Lung (tissue), 11 donors: ENCODE measurements at regions not wholly inside any gene's neighbourhood (a gene's known extent, or its start where the extent isn't known, plus 50 kb on each side); places are given as distances from the start of the nearest gene placed in this dataset.

ENCODE experiments used
- ATAC-seq: fragments of 200-7000 bp; cut with Tn5 transposase; one replicate; pipeline ENCODE4 v1.9.1; 2020; ENCODE audit warnings: moderate number of reproducible peaks; ENCODE audit not compliant: insufficient read depth, low FRiP score
- DNase-seq, 3 donors: peaks; one replicate each; pipeline ENCODE4 v3.0.0-alpha.2; 2013 to 2017
- H3K27ac ChIP-seq, 2 donors: one replicate each; pipeline ENCODE4 v1.5.1; 2013; ENCODE audit warnings: mild to moderate bottlenecking in 2 of 2, moderate library complexity in 2 of 2, control low read depth in 1 of 2, inconsistent platforms in 1 of 2, low read depth in 1 of 2, low read length in 1 of 2
- H3K27me3 ChIP-seq, 3 donors: one replicate each; pipeline ENCODE4 v1.5.1; 2013; ENCODE audit warnings: low read length in 2 of 3; ENCODE audit not compliant: control insufficient read depth in 3 of 3, insufficient read depth in 3 of 3
- H3K36me3 ChIP-seq, 4 donors: one replicate each; pipeline ENCODE4 v1.5.1; 2013; ENCODE audit warnings: low read length in 4 of 4, mild to moderate bottlenecking in 1 of 4, moderate library complexity in 1 of 4; ENCODE audit not compliant: control insufficient read depth in 4 of 4, insufficient read depth in 4 of 4
- H3K4me1 ChIP-seq, 5 donors: one replicate each; pipeline ENCODE4 v1.5.1; 2013; ENCODE audit warnings: low read length in 5 of 5, mild to moderate bottlenecking in 2 of 5, moderate library complexity in 1 of 5; ENCODE audit not compliant: control insufficient read depth in 5 of 5, insufficient read depth in 5 of 5
- H3K4me3 ChIP-seq: one replicate; pipeline ENCODE4 v1.5.1; 2013; ENCODE audit warnings: mild to moderate bottlenecking, control low read depth, moderate library complexity
- H3K9ac ChIP-seq, 2 donors: one replicate each; pipeline ENCODE4 v1.5.1; 2013; ENCODE audit warnings: low read length in 2 of 2, control low read depth in 1 of 2; ENCODE audit not compliant: insufficient read depth in 1 of 2
- H3K9me3 ChIP-seq, 4 donors: one replicate each; pipeline ENCODE4 v1.5.1; 2013; ENCODE audit warnings: low read length in 3 of 4, mild to moderate bottlenecking in 1 of 4, moderate library complexity in 1 of 4; ENCODE audit not compliant: control insufficient read depth in 4 of 4, insufficient read depth in 3 of 4
- WGBS, 2 donors: extraction: QIAGEN DNeasy Blood & Tissue Kit; methylation state at CpG; one replicate each; pipeline ENCODE4 v1.1.7; 2013; 5-methylcytosine and 5-hydroxymethylcytosine counted together
- TF ChIP-seq, protein P1 (sequence below): IDR thresholded peaks from 2 replicates; pipeline ENCODE4 v1.5.1; 2012; ENCODE audit warnings: mild to moderate bottlenecking; ENCODE audit errors: control extremely low read depth, extremely low read depth
- donor health status: control.
- donor health status: control.
- donor health status: Bipolar disorder and iron deficiency.
- donor health status: healthy.
- donor health status: DM: yes; HTN: yes; CAD: no.

DNA sequence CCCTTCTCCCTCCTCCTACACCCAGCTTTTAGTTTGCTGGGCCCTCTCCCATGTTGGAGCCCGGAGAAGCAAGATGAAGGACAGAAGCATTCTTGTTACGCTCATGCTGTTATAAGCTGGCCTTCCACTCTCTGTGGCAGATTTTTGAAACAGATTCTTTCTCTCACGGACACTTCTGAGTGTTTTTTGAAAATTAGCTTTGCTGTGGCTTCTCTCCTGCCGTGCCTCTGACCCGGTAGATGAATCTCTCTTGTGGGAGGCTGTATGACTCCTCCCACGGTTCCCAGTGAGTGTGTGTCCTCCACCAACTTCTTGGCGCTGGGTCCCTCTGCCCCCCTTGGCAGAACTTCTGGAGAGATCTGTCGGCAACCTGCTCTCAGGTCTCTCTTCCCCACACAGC, 269.3 kb upstream of the MYT1L start:
- no peak overlapping the region for H3K27ac ChIP-seq
- ATAC-seq (no peak), DNase-seq (peak; percentile 38 to 84 (median 81))
- WGBS, 2 donors: 49 to 73% methylated on average over 8 of the region's 8 CpGs
- no peaks in the 10 kb centered on the region for H3K27me3 ChIP-seq
- H3K36me3 ChIP-seq: no peaks in the 10 kb centered on the region
- H3K4me1 ChIP-seq: peaks cover 0 to 12% (median 8%) of the 10 kb centered on the region in 5 donors
- peak overlapping the region; percentile 9 to 54 for H3K9ac ChIP-seq
- TF ChIP-seq, protein P1, sequence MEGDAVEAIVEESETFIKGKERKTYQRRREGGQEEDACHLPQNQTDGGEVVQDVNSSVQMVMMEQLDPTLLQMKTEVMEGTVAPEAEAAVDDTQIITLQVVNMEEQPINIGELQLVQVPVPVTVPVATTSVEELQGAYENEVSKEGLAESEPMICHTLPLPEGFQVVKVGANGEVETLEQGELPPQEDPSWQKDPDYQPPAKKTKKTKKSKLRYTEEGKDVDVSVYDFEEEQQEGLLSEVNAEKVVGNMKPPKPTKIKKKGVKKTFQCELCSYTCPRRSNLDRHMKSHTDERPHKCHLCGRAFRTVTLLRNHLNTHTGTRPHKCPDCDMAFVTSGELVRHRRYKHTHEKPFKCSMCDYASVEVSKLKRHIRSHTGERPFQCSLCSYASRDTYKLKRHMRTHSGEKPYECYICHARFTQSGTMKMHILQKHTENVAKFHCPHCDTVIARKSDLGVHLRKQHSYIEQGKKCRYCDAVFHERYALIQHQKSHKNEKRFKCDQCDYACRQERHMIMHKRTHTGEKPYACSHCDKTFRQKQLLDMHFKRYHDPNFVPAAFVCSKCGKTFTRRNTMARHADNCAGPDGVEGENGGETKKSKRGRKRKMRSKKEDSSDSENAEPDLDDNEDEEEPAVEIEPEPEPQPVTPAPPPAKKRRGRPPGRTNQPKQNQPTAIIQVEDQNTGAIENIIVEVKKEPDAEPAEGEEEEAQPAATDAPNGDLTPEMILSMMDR: no peak
- H3K4me3 ChIP-seq: no peak overlapping the region
- no peaks in the 10 kb centered on the region for H3K9me3 ChIP-seq

DNA sequence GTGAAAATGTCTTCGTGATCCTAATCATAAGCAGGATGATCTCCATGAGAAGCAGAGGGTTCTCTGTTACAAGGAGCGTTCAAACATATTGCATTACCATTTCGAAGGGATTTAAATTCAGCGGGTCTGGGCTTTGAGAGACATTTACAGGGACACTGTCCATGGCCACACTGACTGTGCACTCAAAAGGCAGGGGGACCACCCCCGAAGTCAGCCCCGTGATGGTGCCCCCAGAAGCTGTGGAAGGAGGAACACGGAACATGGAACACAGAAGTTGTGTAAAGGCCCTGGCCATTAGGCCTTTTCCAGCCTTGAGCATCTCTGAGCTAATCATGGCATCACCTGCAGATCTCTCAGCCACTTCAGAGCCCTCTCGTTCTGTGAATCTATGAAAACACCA, 268.4 kb upstream of the MYT1L start:
- whole genome bisulfite sequencing, 2 donors: 92 to 95% methylated on average over 8 of the region's 8 CpGs
- H3K36me3 ChIP-seq: no peaks in the 10 kb centered on the region
- no peak for ATAC-seq

DNA sequence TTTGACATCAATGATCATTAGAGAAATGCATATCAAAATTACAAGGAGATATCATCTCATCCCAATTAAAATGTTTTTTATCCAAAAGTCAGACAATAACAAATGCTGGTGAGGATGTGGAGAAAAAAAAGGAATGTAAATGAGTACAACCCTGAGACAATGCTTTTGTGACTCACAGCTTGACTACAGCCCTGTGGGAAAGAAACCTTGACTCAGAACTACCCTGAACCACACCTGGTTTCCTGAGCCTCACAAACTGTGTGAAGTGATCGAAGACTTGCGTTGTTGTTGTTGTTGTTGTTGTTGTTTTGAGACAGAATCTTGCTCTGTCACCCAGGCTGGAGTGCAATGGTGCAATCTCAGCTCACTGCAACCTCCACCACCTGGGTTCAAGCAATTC, 266.6 kb upstream of the MYT1L start:
- Histone ChIP-seq H3K9ac (no peak overlapping the region), H3K9me3 (no peaks in the 10 kb centered on the region), H3K36me3 (no peaks in the 10 kb centered on the region), H3K4me3 (no peak overlapping the region), H3K27ac (no peak overlapping the region), H3K4me1 (peaks cover 0 to 12% (median 8%) of the 10 kb centered on the region in 5 donors), H3K27me3 (no peaks in the 10 kb centered on the region)
- ATAC-seq: no peak
- TF ChIP-seq, protein P1: no peak
- no peak for DNase-seq
- 93 to 98% methylated on average over 2 of the region's 2 CpGs for WGBS, 2 donors

More for the DNA sequence above, 268.4 kb upstream of the MYT1L start:
- H3K27me3 ChIP-seq: no peaks in the 10 kb centered on the region
- peaks cover 0 to 12% (median 8%) of the 10 kb centered on the region in 5 donors for H3K4me1 ChIP-seq
- TF ChIP-seq, protein P1: no peak
- no peaks in the 10 kb centered on the region for H3K9me3 ChIP-seq
- H3K4me3 ChIP-seq: no peak overlapping the region
- H3K9ac ChIP-seq: no peak overlapping the region
- H3K27ac ChIP-seq: no peak overlapping the region
- DNase-seq: no peak

DNA sequence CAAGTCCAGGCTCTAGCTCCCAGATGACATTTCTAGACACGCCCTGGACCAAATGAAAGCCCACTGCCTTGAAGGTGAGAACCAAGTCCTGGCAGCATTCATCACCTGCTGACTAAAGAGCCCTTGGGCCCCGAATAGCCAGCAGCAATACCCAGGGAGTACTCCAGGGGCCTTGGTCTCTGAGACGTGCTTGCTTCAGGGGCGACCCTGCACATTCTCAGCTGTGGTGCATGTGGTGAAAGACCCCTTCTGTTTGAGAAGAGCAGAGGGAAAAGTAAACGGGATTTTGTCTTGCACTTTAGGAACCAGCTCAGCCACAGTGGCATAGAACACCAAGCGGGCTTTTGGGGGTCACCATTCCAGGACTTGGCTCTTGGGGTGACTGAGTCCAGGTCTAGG, 260.5 kb upstream of the MYT1L start:
- H3K9me3 ChIP-seq: peaks cover 0 to 5% (median 0%) of the 10 kb centered on the region in 4 donors
- ATAC-seq (no peak), DNase-seq (no peak)

More for the DNA sequence above, 260.5 kb upstream of the MYT1L start:
- WGBS, 2 donors: 76 to 87% methylated on average over 6 of the region's 6 CpGs
- H3K36me3 ChIP-seq: no peaks in the 10 kb centered on the region
- no peaks in the 10 kb centered on the region for H3K27me3 ChIP-seq
- H3K4me1 ChIP-seq: peaks cover 0 to 7% (median 0%) of the 10 kb centered on the region in 5 donors
- TF ChIP-seq, protein P1: no peak
- H3K9ac ChIP-seq: no peak overlapping the region
- H3K27ac ChIP-seq: no peak overlapping the region
- no peak overlapping the region for H3K4me3 ChIP-seq
